Stomach (tissue), 4 donors: ENCODE measurements at regions not wholly inside any gene's neighbourhood (a gene's known extent, or its start where the extent isn't known, plus 50 kb on each side); places are given as distances from the start of the nearest gene placed in this dataset.

Experiments
- CTCF ChIP-seq, 7 experiments: fragments of 450-650 bp in 4 of 7; fragments of 200-600 bp in 3 of 7; sonication (generic) in 3 of 7; IDR thresholded peaks; one replicate each; pipeline ENCODE4 v1.5.1; 2016 to 2019; ENCODE audit warnings: antibody characterized with exemption in 7 of 7, control low read depth in 2 of 7, mild to moderate bottlenecking in 1 of 7
- EP300 ChIP-seq: sonication (generic); formaldehyde crosslinking; IDR thresholded peaks from one replicate; pipeline ENCODE4 v1.6.1; 2017; ENCODE audit warnings: antibody characterized with exemption
- POLR2A ChIP-seq, 4 donors: fragments of 450-650 bp; IDR thresholded peaks; one replicate each; pipeline ENCODE4 v1.6.1; 2016; ENCODE audit warnings: antibody characterized with exemption in 4 of 4, control low read depth in 2 of 4, mild to moderate bottlenecking in 1 of 4, moderate library complexity in 1 of 4
- POLR2AphosphoS5 ChIP-seq, 3 donors: sonication (generic); formaldehyde crosslinking; IDR thresholded peaks; one replicate each; pipeline ENCODE4 v1.6.1; 2016; ENCODE audit warnings: antibody characterized with exemption in 3 of 3

- TF ChIP-seq CTCF (IDR thresholded peaks at IDR 0.05) (no peak), POLR2AphosphoS5 (IDR thresholded peaks at IDR 0.05) (no peak), EP300 (no peak), POLR2A (IDR thresholded peaks at IDR 0.05) (no peak)
Observed at GRCh38 chr3:146655333-146655996, 50.3 kb upstream of the PLSCR5 start.
